ENCODE measurements at regions not wholly inside any gene's neighbourhood (a gene's known extent, or its start where the extent isn't known, plus 50 kb on each side); places are given as distances from the start of the nearest gene placed in this dataset.
"Not testable (repeated sequence)": the region's sequence is repeated elsewhere in the genome, so short reads cannot be mapped to it uniquely, and the experiment has no call there.

GRCh38 chr10:123359539-123359938, 205.3 kb downstream of the BUB3 start:
- no peaks in the 10 kb centered on the region for H3K36me3 ChIP-seq
- 94% methylated on average over 2 of the region's 2 CpGs for WGBS
- H3K4me1 ChIP-seq (replicated peaks) = no peaks in the 10 kb centered on the region
- H3K27ac ChIP-seq = no peak overlapping the region
- H3K9me3 ChIP-seq = no peaks in the 10 kb centered on the region
- no peak for DNase-seq (ENCODE audit: low spot score)
- intact Hi-C loops (cut with DNase I) = no loop called here
- H3K27me3 ChIP-seq (replicated peaks; ENCODE audit: insufficient read depth) = no peaks in the 10 kb centered on the region
- H3K4me3 ChIP-seq = no peak overlapping the region
- TF ChIP-seq POLR2AphosphoS5 (IDR thresholded peaks at IDR 0.05) = no peak
- no peak for TF ChIP-seq POLR2A (IDR thresholded peaks at IDR 0.05)
- no peak for TF ChIP-seq CTCF (IDR thresholded peaks at IDR 0.05)

- Histone ChIP-seq H3K27ac (no peak overlapping the region), H3K9me3 (no peaks in the 10 kb centered on the region), H3K4me1 (replicated peaks) (no peaks in the 10 kb centered on the region), H3K36me3 (no peaks in the 10 kb centered on the region), H3K27me3 (replicated peaks; ENCODE audit: insufficient read depth) (no peaks in the 10 kb centered on the region), H3K4me3 (no peak overlapping the region)
- DNase-seq (ENCODE audit: low spot score) = no peak
- intact Hi-C loops (cut with DNase I) = no loop called here
- WGBS = 88% methylated on average over 5 of the region's 5 CpGs
- no peak for TF ChIP-seq CTCF (IDR thresholded peaks at IDR 0.05)
- TF ChIP-seq POLR2A (IDR thresholded peaks at IDR 0.05) = no peak
- TF ChIP-seq POLR2AphosphoS5 (IDR thresholded peaks at IDR 0.05) = no peak
These were observed 207.6 kb downstream of the BUB3 start for GRCh38 chr10:123361832-123362231.

GRCh38 chr10:123367195-123367594, 213.0 kb downstream of the BUB3 start:
- Histone ChIP-seq H3K9me3 (no peaks in the 10 kb centered on the region), H3K36me3 (no peaks in the 10 kb centered on the region), H3K4me3 (no peak overlapping the region), H3K4me1 (replicated peaks) (no peaks in the 10 kb centered on the region), H3K27me3 (replicated peaks; ENCODE audit: insufficient read depth) (no peaks in the 10 kb centered on the region), H3K27ac (no peak overlapping the region)
- intact Hi-C loops (cut with DNase I) = no loop called here
- 96% methylated on average over 4 of the region's 4 CpGs for WGBS
- TF ChIP-seq CTCF (IDR thresholded peaks at IDR 0.05) (no peak), POLR2A (IDR thresholded peaks at IDR 0.05) (no peak), POLR2AphosphoS5 (IDR thresholded peaks at IDR 0.05) (no peak)
- DNase-seq (ENCODE audit: low spot score) = no peak

GRCh38 chr10:123371626-123372025, 217.4 kb downstream of the BUB3 start:
- intact Hi-C loops (cut with DNase I); H3K4me1 ChIP-seq (replicated peaks); H3K27ac ChIP-seq; H3K36me3 ChIP-seq; DNase-seq (ENCODE audit: low spot score); H3K4me3 ChIP-seq; H3K27me3 ChIP-seq (replicated peaks; ENCODE audit: insufficient read depth); H3K9me3 ChIP-seq: not testable (repeated sequence)
- WGBS = 85% methylated on average over 2 of the region's 2 CpGs

- TF ChIP-seq POLR2AphosphoS5 (IDR thresholded peaks at IDR 0.05) (no peak), CTCF (IDR thresholded peaks at IDR 0.05) (no peak), POLR2A (IDR thresholded peaks at IDR 0.05) (no peak)
- H3K4me1 ChIP-seq (replicated peaks) = no peaks in the 10 kb centered on the region
- no peak for DNase-seq (ENCODE audit: low spot score)
- 66% methylated on average over 6 of the region's 6 CpGs for WGBS
- no peak overlapping the region for H3K4me3 ChIP-seq
- intact Hi-C loops (cut with DNase I) = no loop called here
- no peak overlapping the region for H3K27ac ChIP-seq
- H3K27me3 ChIP-seq (replicated peaks; ENCODE audit: insufficient read depth) = no peaks in the 10 kb centered on the region
- no peaks in the 10 kb centered on the region for H3K36me3 ChIP-seq
- H3K9me3 ChIP-seq = no peaks in the 10 kb centered on the region
These were observed 219.4 kb downstream of the BUB3 start for GRCh38 chr10:123373591-123373990.
